Pancreas (tissue), 10 donors: ENCODE measurements at regions not wholly inside any gene's neighbourhood (a gene's known extent, or its start where the extent isn't known, plus 50 kb on each side); places are given as distances from the start of the nearest gene placed in this dataset.

ENCODE experiments used
- ATAC-seq, 4 donors: fragments of 200-7000 bp; cut with Tn5 transposase; one replicate each; pipeline versions ENCODE4 v1.8.0 to v1.9.1; 2020; ENCODE audit warnings: mild to moderate bottlenecking in 4 of 4, moderate library complexity in 4 of 4
- DNase-seq, 6 donors: peaks; one replicate each; pipeline ENCODE4 v3.0.0-alpha.2; 2020
- FAIRE-seq: peaks from 2 replicates; lab custom pipeline; 2012; peaks lifted over from hg19 to GRCh38; lab: Jason Lieb, UNC
- H3K27ac ChIP-seq, 4 donors: fragments of 200-600 bp; sonication (generic); 1 replicate in 3 of 4; 2 replicates in 1 of 4; pipeline versions ENCODE4 v1.5.0 to v1.8.0; 2020
- H3K27me3 ChIP-seq, 4 donors: fragments of 200-600 bp; one replicate each; pipeline ENCODE4 v1.8.0; 2021
- H3K36me3 ChIP-seq, 3 donors: fragments of 200-600 bp; sonication (generic) in 1 of 3; one replicate each; pipeline versions ENCODE4 v1.5.0 to v1.8.0; 2020 to 2021
- H3K4me1 ChIP-seq, 3 donors: fragments of 200-600 bp; one replicate each; pipeline ENCODE4 v1.8.0; 2021
- H3K4me3 ChIP-seq, 4 donors: fragments of 200-600 bp; sonication (generic) in 2 of 4; one replicate each; pipeline versions ENCODE4 v1.5.0 to v1.8.0; 2020 to 2021
- H3K9me3 ChIP-seq, 4 donors: fragments of 200-600 bp; one replicate each; pipeline ENCODE4 v1.8.0; 2021
- CTCF ChIP-seq, 4 donors: fragments of 200-600 bp; sonication (generic) in 3 of 4; IDR thresholded peaks; one replicate each; pipeline versions ENCODE4 v1.5.0 to v1.8.0; 2021; ENCODE audit warnings: antibody characterized with exemption in 4 of 4
- WGBS, 2 donors: extraction: QIAGEN DNeasy Blood & Tissue Kit; methylation state at CpG; one replicate each; pipeline ENCODE4 v1.1.7; 2013; 5-methylcytosine and 5-hydroxymethylcytosine counted together
- intact Hi-C, 3 donors: fragments of 100-400 bp; cut with DNase I; formaldehyde crosslinking; loops; one replicate each; pipeline versions ENCODE4 v1.11.1 to v1.14.2; 2022
- donor health status: healthy with polysubstance abuse.
- donor health status: DM: no; HTN: no; CAD: no; lungs with moderate emphysema.
- donor health status: DM: no; HTN: no; CAD: no.
- donor health status: control.
- donor health status: control.
- donor health status: Bipolar disorder and iron deficiency.
- donor health status: DM: yes; HTN: yes; CAD: no.
- donor health status: DM: no; HTN: no; CAD: no.
- donor health status: DM: no; HTN: no; CAD: no.
- donor health status: DM: yes; HTN: yes; CAD: no.

GRCh38 chr7:116188-116981 lies 76.0 kb upstream of the FAM20C start:
- FAIRE-seq (no peak), ATAC-seq (no peak), DNase-seq (no peak)
- no peak overlapping the region for H3K4me3 ChIP-seq
- no peaks in the 10 kb centered on the region for H3K27me3 ChIP-seq
- intact Hi-C loops: no loop called here
- no peaks in the 10 kb centered on the region for H3K9me3 ChIP-seq
- H3K36me3 ChIP-seq: no peaks in the 10 kb centered on the region
- peak overlapping the region in 2 of 4 donors; percentile 8 to 15 for H3K27ac ChIP-seq
- TF ChIP-seq CTCF (IDR thresholded peaks at IDR 0.05): no peak
- H3K4me1 ChIP-seq: no peaks in the 10 kb centered on the region
- 89 to 94% methylated on average over 19 of the region's 19 CpGs for WGBS, 2 donors

- intact Hi-C loops: no loop called here
- no peak for FAIRE-seq
- Histone ChIP-seq H3K36me3 (no peaks in the 10 kb centered on the region), H3K9me3 (no peaks in the 10 kb centered on the region), H3K4me1 (no peaks in the 10 kb centered on the region), H3K27me3 (no peaks in the 10 kb centered on the region), H3K4me3 (no peak overlapping the region), H3K27ac (no peak overlapping the region)
- DNase-seq: no peak
- ATAC-seq: no peak
- TF ChIP-seq CTCF (IDR thresholded peaks at IDR 0.05): no peak
- WGBS, 2 donors: 85 to 88% methylated on average over 12 to 20 of the region's 22 CpGs
Measured at GRCh38 chr7:117836-118614, 74.3 kb upstream of the FAM20C start.

- no peak overlapping the region for H3K4me3 ChIP-seq
- H3K36me3 ChIP-seq: no peaks in the 10 kb centered on the region
- no peaks in the 10 kb centered on the region for H3K27me3 ChIP-seq
- WGBS, 2 donors: 83 to 85% methylated on average over 32 of the region's 32 CpGs
- no peak for TF ChIP-seq CTCF (IDR thresholded peaks at IDR 0.05)
- DNase-seq (no peak), ATAC-seq (peak in 2 of 4 donors; percentile 33 to 39), FAIRE-seq (no peak)
- H3K27ac ChIP-seq: peak overlapping the region in 2 of 4 donors; percentile 44 to 48
- H3K9me3 ChIP-seq: no peaks in the 10 kb centered on the region
- H3K4me1 ChIP-seq: no peaks in the 10 kb centered on the region
- intact Hi-C loops: no loop called here
Measured at GRCh38 chr7:118615-119391, 73.6 kb upstream of the FAM20C start.

- no peak for FAIRE-seq
- H3K27me3 ChIP-seq: no peaks in the 10 kb centered on the region
- peak overlapping the region in 2 of 4 donors; percentile 44 to 48 for H3K27ac ChIP-seq
- H3K4me1 ChIP-seq: no peaks in the 10 kb centered on the region
- ATAC-seq: peak in 3 of 4 donors; percentile 25 to 69 (median 63)
- no peak overlapping the region for H3K4me3 ChIP-seq
- peak in 1 of 6 donors; percentile 62 for DNase-seq
- H3K36me3 ChIP-seq: no peaks in the 10 kb centered on the region
- intact Hi-C loops: no loop called here
- no peaks in the 10 kb centered on the region for H3K9me3 ChIP-seq
- TF ChIP-seq CTCF (IDR thresholded peaks at IDR 0.05): no peak
- 79 to 85% methylated on average over 27 of the region's 27 CpGs for WGBS, 2 donors
Measured at GRCh38 chr7:119392-120163, 72.8 kb upstream of the FAM20C start.
